ENCODE measurements at regions not wholly inside any gene's neighbourhood (a gene's known extent, or its start where the extent isn't known, plus 50 kb on each side); places are given as distances from the start of the nearest gene placed in this dataset.
"Not testable (repeated sequence)": the region's sequence is repeated elsewhere in the genome, so short reads cannot be mapped to it uniquely, and the experiment has no call there.

DNA sequence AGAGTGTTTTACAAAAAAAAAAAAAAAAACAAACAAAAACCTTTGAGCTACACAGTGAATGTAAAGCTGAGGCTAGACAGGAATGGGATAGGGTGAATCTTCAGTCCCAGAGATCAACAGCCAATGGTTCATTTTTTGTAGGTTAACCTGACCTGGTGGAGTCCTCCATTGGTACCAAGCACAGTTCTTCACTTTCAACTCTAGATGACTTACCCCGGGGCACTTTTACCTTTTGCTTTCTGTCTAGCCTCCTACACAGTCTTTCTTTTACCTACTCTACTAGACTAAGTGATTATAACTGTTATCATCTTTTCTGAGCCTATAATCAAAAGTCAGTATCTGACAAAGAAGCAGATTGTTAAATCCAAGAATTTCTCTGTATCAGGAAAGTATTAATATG lies 50.9 kb downstream of the ANXA2R start:
- Mint-ChIP-seq H3K9me3 (no peaks in the 10 kb centered on the region), H3K4me1 (ENCODE audit: unreplicated experiment) (peaks cover 3% of the 10 kb centered on the region)

DNA sequence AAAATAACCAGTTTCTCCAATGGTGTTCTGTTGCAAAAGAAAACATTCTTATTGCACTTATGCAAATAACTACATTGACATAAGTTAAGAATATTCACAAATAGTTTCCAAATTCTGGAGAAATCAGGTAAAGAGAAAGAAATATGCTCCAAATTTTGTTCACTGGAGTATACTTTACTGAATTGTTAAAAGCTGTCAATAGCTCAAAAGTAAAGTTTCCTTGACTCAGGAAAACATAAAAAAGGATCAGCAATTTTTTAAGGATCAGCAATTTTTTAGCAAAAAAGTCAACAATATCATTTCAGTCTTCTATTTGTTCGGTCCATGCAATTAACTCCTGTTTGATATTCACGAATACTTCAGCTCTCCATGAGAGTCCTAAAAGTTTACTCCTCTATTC lies 51.6 kb downstream of the ANXA2R start:
- no peak for DNase-seq (ENCODE audit: extremely low spot score, unreplicated experiment)
- Mint-ChIP-seq H3K27ac (no peak overlapping the region), H3K27me3 (peaks cover 76% of the 10 kb centered on the region), H3K36me3 (no peaks in the 10 kb centered on the region), H3K4me1 (ENCODE audit: unreplicated experiment) (peaks cover 3% of the 10 kb centered on the region), H3K9me3 (no peaks in the 10 kb centered on the region), H3K4me3 (no peak overlapping the region)
- TF ChIP-seq, protein P1, sequence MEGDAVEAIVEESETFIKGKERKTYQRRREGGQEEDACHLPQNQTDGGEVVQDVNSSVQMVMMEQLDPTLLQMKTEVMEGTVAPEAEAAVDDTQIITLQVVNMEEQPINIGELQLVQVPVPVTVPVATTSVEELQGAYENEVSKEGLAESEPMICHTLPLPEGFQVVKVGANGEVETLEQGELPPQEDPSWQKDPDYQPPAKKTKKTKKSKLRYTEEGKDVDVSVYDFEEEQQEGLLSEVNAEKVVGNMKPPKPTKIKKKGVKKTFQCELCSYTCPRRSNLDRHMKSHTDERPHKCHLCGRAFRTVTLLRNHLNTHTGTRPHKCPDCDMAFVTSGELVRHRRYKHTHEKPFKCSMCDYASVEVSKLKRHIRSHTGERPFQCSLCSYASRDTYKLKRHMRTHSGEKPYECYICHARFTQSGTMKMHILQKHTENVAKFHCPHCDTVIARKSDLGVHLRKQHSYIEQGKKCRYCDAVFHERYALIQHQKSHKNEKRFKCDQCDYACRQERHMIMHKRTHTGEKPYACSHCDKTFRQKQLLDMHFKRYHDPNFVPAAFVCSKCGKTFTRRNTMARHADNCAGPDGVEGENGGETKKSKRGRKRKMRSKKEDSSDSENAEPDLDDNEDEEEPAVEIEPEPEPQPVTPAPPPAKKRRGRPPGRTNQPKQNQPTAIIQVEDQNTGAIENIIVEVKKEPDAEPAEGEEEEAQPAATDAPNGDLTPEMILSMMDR (conservative IDR thresholded peaks at IDR 0.05), result no peak

More for the DNA sequence above, 50.9 kb downstream of the ANXA2R start:
- Mint-ChIP-seq H3K4me3 (no peak overlapping the region), H3K27me3 (peaks cover 82% of the 10 kb centered on the region), H3K27ac (no peak overlapping the region), H3K36me3 (no peaks in the 10 kb centered on the region)
- no peak for DNase-seq (ENCODE audit: extremely low spot score, unreplicated experiment)
- TF ChIP-seq, protein P1 (conservative IDR thresholded peaks at IDR 0.05), result no peak

DNA sequence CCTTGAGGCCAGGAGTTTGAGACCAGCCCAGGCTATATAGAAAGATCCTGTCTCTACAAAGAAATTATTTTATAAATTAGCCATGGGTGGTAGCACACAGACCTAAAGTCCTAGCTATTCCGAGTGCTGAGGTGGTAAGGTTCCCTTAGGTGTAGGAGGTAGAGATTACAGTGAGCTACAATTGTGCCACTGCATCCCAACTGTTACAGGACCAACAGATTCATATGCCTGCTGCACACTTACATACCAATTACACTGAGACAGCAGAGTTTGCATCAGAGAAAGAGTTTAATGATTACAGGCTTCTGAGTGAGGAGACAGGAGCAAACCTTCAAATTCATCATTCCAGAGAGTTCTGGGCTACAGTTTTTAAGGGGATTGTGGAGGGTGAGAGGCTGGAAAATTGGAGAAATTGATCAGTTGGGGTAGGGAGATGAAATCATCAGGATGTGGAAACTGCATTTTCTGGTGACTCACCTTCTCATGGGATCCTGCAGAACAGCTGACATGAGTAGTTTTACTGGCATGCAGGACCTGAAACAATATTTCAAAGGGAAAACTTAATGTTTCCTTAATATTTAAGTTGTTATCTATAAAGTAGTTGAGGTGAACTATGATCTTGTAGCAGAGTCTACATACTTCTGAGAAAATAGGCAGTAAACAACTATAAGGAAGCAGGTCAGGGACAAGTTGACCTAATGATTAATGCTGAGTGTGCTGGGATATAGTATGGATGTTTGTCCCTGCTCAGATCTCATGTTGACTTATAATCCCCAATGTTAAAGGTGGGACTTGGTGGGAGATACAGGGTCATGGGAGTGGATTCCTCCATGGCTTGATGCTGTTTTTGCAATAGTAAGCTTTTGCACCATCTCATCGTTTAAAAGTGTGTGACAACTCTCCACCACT lies 54.7 kb downstream of the ANXA2R start:
- Mint-ChIP-seq H3K27ac (no peak overlapping the region), H3K4me1 (ENCODE audit: unreplicated experiment) (no peaks in the 10 kb centered on the region), H3K27me3 (peaks cover 47% of the 10 kb centered on the region), H3K36me3 (no peaks in the 10 kb centered on the region), H3K9me3 (no peaks in the 10 kb centered on the region), H3K4me3 (no peak overlapping the region)
- DNase-seq (ENCODE audit: extremely low spot score, unreplicated experiment), result no peak
- TF ChIP-seq, protein P1 (conservative IDR thresholded peaks at IDR 0.05), result no peak

DNA sequence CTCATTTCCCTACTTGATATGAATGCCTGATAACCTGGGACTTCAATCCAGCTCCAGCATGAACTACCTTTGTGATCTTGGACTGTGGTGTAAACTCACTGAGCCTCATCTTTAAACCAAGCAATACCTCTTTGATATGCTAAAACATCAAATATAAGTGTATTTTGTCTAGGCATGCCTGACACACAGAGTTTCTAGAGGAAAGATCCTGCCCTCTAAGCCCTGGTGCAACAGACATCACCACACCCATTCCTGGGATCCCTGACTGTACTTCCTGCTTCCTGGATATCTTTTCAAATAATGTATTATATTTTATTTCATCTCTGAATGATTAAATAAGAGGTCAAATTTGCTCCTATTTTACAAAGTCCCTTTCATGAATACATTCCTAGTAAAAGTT lies 55.8 kb downstream of the ANXA2R start:
- peaks cover 36% of the 10 kb centered on the region for H3K27me3 Mint-ChIP-seq
- DNase-seq (ENCODE audit: extremely low spot score, unreplicated experiment), result no peak
- no peaks in the 10 kb centered on the region for H3K4me1 Mint-ChIP-seq (ENCODE audit: unreplicated experiment)
- no peak overlapping the region for H3K27ac Mint-ChIP-seq
- no peaks in the 10 kb centered on the region for H3K9me3 Mint-ChIP-seq
- no peaks in the 10 kb centered on the region for H3K36me3 Mint-ChIP-seq
- H3K4me3 Mint-ChIP-seq, result no peak overlapping the region
- TF ChIP-seq, protein P1 (conservative IDR thresholded peaks at IDR 0.05), result no peak

GRCh38 chr5:42982107-42982622 lies 58.0 kb downstream of the ANXA2R start:
- H3K27ac Mint-ChIP-seq, result no peak overlapping the region
- TF ChIP-seq, protein P1 (conservative IDR thresholded peaks at IDR 0.05), result no peak
- H3K4me3 Mint-ChIP-seq, result no peak overlapping the region
- no peaks in the 10 kb centered on the region for H3K4me1 Mint-ChIP-seq (ENCODE audit: unreplicated experiment)
- H3K9me3 Mint-ChIP-seq, result no peaks in the 10 kb centered on the region
- H3K27me3 Mint-ChIP-seq, result peaks cover 22% of the 10 kb centered on the region
- H3K36me3 Mint-ChIP-seq, result no peaks in the 10 kb centered on the region
- no peak for DNase-seq (ENCODE audit: extremely low spot score, unreplicated experiment)

GRCh38 chr5:42981417-42982106 lies 58.6 kb downstream of the ANXA2R start:
- H3K9me3 Mint-ChIP-seq; H3K36me3 Mint-ChIP-seq; H3K4me1 Mint-ChIP-seq (ENCODE audit: unreplicated experiment); H3K4me3 Mint-ChIP-seq; DNase-seq (ENCODE audit: extremely low spot score, unreplicated experiment); H3K27ac Mint-ChIP-seq: not testable (repeated sequence)
- peaks cover 16% of the 10 kb centered on the region for H3K27me3 Mint-ChIP-seq

- not testable (repeated sequence) for DNase-seq (ENCODE audit: extremely low spot score, unreplicated experiment); H3K4me3 Mint-ChIP-seq; H3K4me1 Mint-ChIP-seq (ENCODE audit: unreplicated experiment); H3K27ac Mint-ChIP-seq; H3K9me3 Mint-ChIP-seq; H3K36me3 Mint-ChIP-seq
- H3K27me3 Mint-ChIP-seq, result peaks cover 10% of the 10 kb centered on the region
Measured at GRCh38 chr5:42981015-42981414, 59.1 kb downstream of the ANXA2R start.

DNA sequence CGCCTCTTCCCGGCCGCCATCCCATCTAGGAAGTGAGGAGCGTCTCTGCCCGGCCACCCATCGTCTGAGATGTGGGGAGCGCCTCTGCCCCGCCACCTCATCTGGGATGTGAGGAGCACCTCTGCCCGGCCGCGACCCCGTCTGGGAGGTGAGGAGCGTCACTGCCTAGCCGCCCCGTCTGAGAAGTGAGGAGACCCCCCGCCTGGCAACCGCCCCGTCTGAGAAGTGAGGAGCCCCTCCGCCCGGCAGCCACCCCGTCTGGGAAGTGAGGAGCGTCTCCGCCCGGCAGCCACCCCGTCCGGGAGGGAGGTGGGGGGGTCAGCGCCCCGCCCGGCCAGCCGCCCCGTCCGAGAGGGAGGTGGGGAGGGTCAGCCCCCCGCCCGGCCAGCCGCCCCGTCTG lies 59.7 kb downstream of the ANXA2R start:
- H3K9me3 Mint-ChIP-seq, H3K27ac Mint-ChIP-seq: not testable (repeated sequence)

More for the DNA sequence above, 59.7 kb downstream of the ANXA2R start:
- H3K4me1 Mint-ChIP-seq (ENCODE audit: unreplicated experiment); H3K36me3 Mint-ChIP-seq; H3K27me3 Mint-ChIP-seq; H3K4me3 Mint-ChIP-seq; DNase-seq (ENCODE audit: extremely low spot score, unreplicated experiment): not testable (repeated sequence)

Data from type B pancreatic cell (in vitro differentiated cells).